ENCODE measurements at regions not wholly inside any gene's neighbourhood (a gene's known extent, or its start where the extent isn't known, plus 50 kb on each side); places are given as distances from the start of the nearest gene placed in this dataset.

GRCh38 chr2:52520644-52521043 lies 1247.0 kb upstream of the CHAC2 start:
- H3K27me3 ChIP-seq: no peaks in the 10 kb centered on the region

GRCh38 chr2:52518678-52519077 lies 1248.9 kb upstream of the CHAC2 start:
- H3K9me3 ChIP-seq: no peaks in the 10 kb centered on the region
- H3K4me1 ChIP-seq: no peaks in the 10 kb centered on the region
- no peaks in the 10 kb centered on the region for H3K27me3 ChIP-seq
- no peaks in the 10 kb centered on the region for H3K36me3 ChIP-seq
- no peak overlapping the region for H3K4me3 ChIP-seq
- TF ChIP-seq CTCF (IDR thresholded peaks at IDR 0.05): no peak
- no peak for TF ChIP-seq POLR2A (IDR thresholded peaks at IDR 0.05)
- DNase-seq: no peak
- no peak overlapping the region for H3K27ac ChIP-seq
- intact Hi-C loops (cut with DNase I; ENCODE audit: low total_unique reads): no loop called here

More at GRCh38 chr2:52520644-52521043, 1247.0 kb upstream of the CHAC2 start:
- intact Hi-C loops (cut with DNase I; ENCODE audit: low total_unique reads): no loop called here
- Histone ChIP-seq H3K27ac (no peak overlapping the region), H3K4me3 (no peak overlapping the region), H3K36me3 (no peaks in the 10 kb centered on the region), H3K9me3 (no peaks in the 10 kb centered on the region), H3K4me1 (no peaks in the 10 kb centered on the region)
- TF ChIP-seq POLR2A (IDR thresholded peaks at IDR 0.05) (no peak), CTCF (IDR thresholded peaks at IDR 0.05) (no peak)
- DNase-seq: no peak

- TF ChIP-seq POLR2A (IDR thresholded peaks at IDR 0.05) (no peak), CTCF (IDR thresholded peaks at IDR 0.05) (no peak)
- H3K4me1 ChIP-seq: no peaks in the 10 kb centered on the region
- no peak overlapping the region for H3K27ac ChIP-seq
- no peak overlapping the region for H3K4me3 ChIP-seq
- H3K27me3 ChIP-seq: no peaks in the 10 kb centered on the region
- no peak for DNase-seq
- intact Hi-C loops (cut with DNase I; ENCODE audit: low total_unique reads): no loop called here
- no peaks in the 10 kb centered on the region for H3K36me3 ChIP-seq
- H3K9me3 ChIP-seq: no peaks in the 10 kb centered on the region
These were observed 1254.8 kb upstream of the CHAC2 start for GRCh38 chr2:52512760-52513159.

- no peaks in the 10 kb centered on the region for H3K9me3 ChIP-seq
- TF ChIP-seq POLR2A (IDR thresholded peaks at IDR 0.05) (no peak), CTCF (IDR thresholded peaks at IDR 0.05) (no peak)
- H3K27me3 ChIP-seq: no peaks in the 10 kb centered on the region
- no peak for DNase-seq
- H3K36me3 ChIP-seq: no peaks in the 10 kb centered on the region
- H3K4me1 ChIP-seq: no peaks in the 10 kb centered on the region
- no peak overlapping the region for H3K4me3 ChIP-seq
- no peak overlapping the region for H3K27ac ChIP-seq
- intact Hi-C loops (cut with DNase I; ENCODE audit: low total_unique reads): no loop called here
These were observed 1257.2 kb upstream of the CHAC2 start for GRCh38 chr2:52510432-52510831.

- intact Hi-C loops (cut with DNase I; ENCODE audit: low total_unique reads): no loop called here
- H3K36me3 ChIP-seq: no peaks in the 10 kb centered on the region
- no peaks in the 10 kb centered on the region for H3K4me1 ChIP-seq
- H3K27me3 ChIP-seq: no peaks in the 10 kb centered on the region
- H3K9me3 ChIP-seq: no peaks in the 10 kb centered on the region
- DNase-seq: no peak
- no peak overlapping the region for H3K27ac ChIP-seq
- no peak overlapping the region for H3K4me3 ChIP-seq
- no peak for TF ChIP-seq CTCF (IDR thresholded peaks at IDR 0.05)
These were observed 1265.1 kb upstream of the CHAC2 start for GRCh38 chr2:52502476-52502860.
